Type B pancreatic cell (in vitro differentiated cells): ENCODE measurements at regions not wholly inside any gene's neighbourhood (a gene's known extent, or its start where the extent isn't known, plus 50 kb on each side); places are given as distances from the start of the nearest gene placed in this dataset.

Experiments
- DNase-seq: peaks from one replicate; pipeline ENCODE4 v3.0.0; 2021; ENCODE audit warnings: mixed read lengths; ENCODE audit not compliant: unreplicated experiment; ENCODE audit errors: extremely low spot score
- H3K27ac Mint-ChIP-seq: 2 replicates; pipeline ENCODE4 v1.8.0; 2021; ENCODE audit warnings: mild to moderate bottlenecking, mixed read lengths
- H3K27me3 Mint-ChIP-seq: 2 replicates; pipeline ENCODE4 v1.8.0; 2021; ENCODE audit warnings: mixed read lengths
- H3K36me3 Mint-ChIP-seq: 2 replicates; pipeline ENCODE4 v1.8.0; 2021; ENCODE audit warnings: mixed read lengths
- H3K4me1 Mint-ChIP-seq: one replicate; pipeline ENCODE4 v1.8.0; 2021; ENCODE audit warnings: mixed read lengths; ENCODE audit not compliant: unreplicated experiment
- H3K4me3 Mint-ChIP-seq: 2 replicates; pipeline ENCODE4 v1.8.0; 2021; ENCODE audit warnings: mild to moderate bottlenecking, mixed read lengths
- H3K9me3 Mint-ChIP-seq: 2 replicates; pipeline ENCODE4 v1.8.0; 2021; ENCODE audit warnings: mixed read lengths
- TF ChIP-seq, protein P1 (sequence below): fragments of 200-600 bp; sonication (generic); conservative IDR thresholded peaks from 2 replicates; pipeline ENCODE4 v1.5.0; 2021; ENCODE audit warnings: antibody characterized with exemption, mild to moderate bottlenecking

DNA sequence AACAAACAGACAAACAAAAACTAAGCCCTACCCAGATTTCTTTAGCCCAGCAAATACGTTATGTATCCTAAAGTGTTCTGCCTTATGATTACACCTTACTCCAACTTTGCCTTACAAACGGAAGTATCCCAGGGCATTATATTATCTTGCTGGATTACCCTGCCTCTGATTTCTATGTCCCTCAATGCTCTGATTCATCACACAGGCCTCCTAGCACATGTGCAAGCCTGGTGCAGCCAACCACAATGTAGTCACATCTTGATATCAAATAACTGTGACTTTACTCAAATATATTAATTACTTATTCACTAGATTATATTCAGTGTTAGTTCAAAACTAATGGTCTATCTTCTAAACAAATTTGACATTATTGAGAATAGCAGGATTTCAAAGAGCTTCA lies 598.6 kb downstream of the TBC1D32 start:
- TF ChIP-seq, protein P1, sequence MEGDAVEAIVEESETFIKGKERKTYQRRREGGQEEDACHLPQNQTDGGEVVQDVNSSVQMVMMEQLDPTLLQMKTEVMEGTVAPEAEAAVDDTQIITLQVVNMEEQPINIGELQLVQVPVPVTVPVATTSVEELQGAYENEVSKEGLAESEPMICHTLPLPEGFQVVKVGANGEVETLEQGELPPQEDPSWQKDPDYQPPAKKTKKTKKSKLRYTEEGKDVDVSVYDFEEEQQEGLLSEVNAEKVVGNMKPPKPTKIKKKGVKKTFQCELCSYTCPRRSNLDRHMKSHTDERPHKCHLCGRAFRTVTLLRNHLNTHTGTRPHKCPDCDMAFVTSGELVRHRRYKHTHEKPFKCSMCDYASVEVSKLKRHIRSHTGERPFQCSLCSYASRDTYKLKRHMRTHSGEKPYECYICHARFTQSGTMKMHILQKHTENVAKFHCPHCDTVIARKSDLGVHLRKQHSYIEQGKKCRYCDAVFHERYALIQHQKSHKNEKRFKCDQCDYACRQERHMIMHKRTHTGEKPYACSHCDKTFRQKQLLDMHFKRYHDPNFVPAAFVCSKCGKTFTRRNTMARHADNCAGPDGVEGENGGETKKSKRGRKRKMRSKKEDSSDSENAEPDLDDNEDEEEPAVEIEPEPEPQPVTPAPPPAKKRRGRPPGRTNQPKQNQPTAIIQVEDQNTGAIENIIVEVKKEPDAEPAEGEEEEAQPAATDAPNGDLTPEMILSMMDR, result no peak
- H3K4me1 Mint-ChIP-seq, result no peaks in the 10 kb centered on the region
- H3K9me3 Mint-ChIP-seq, result no peaks in the 10 kb centered on the region
- no peak overlapping the region for H3K27ac Mint-ChIP-seq
- H3K36me3 Mint-ChIP-seq, result no peaks in the 10 kb centered on the region
- no peak for DNase-seq
- no peak overlapping the region for H3K4me3 Mint-ChIP-seq
- H3K27me3 Mint-ChIP-seq, result no peaks in the 10 kb centered on the region

DNA sequence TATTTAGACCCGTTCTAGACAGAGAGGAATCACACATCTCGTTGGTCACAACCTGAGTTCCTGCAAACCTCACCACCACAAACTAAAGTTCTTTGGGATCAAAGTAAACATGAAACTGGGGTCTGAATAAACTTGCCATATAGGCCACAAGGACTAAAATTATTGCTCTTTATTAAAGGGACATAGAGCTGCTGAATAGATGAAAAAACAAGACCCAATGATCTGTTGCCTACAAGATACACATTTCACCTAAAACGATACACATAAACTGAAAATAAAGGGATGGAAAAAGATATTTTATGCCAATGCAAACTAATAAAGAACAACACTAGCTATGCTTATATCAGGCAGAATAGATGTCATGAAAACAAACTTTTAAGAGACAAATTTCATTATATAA lies 623.0 kb downstream of the TBC1D32 start:
- no peaks in the 10 kb centered on the region for H3K36me3 Mint-ChIP-seq

DNA sequence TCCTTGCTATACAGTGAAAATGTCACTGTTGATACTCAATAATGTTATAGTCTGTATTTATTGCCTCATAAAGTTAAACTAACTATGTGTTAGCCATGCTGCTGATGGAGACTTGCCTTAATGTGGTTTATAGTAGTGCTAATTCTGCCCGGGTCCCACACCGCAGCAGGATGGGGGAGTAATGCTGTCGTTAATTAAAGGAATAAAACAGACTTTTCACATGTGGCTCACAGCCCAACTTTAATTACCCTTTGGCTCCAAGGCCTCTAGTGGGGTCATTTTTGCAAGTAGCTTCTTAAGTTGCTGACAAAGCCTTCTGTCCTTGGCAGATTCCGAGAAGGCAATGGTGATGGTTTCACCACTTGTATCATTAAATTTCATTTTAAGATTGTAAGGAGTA lies 634.3 kb downstream of the TBC1D32 start:
- TF ChIP-seq, protein P1, result no peak
- no peak for DNase-seq
- Mint-ChIP-seq H3K27me3 (no peaks in the 10 kb centered on the region), H3K27ac (no peak overlapping the region), H3K9me3 (no peaks in the 10 kb centered on the region), H3K36me3 (no peaks in the 10 kb centered on the region), H3K4me1 (no peaks in the 10 kb centered on the region), H3K4me3 (no peak overlapping the region)

More for the DNA sequence above, 623.0 kb downstream of the TBC1D32 start:
- DNase-seq, result no peak
- peaks cover 6% of the 10 kb centered on the region for H3K9me3 Mint-ChIP-seq
- H3K27ac Mint-ChIP-seq, result no peak overlapping the region
- TF ChIP-seq, protein P1, result no peak
- H3K4me3 Mint-ChIP-seq, result no peak overlapping the region
- H3K4me1 Mint-ChIP-seq, result no peaks in the 10 kb centered on the region
- H3K27me3 Mint-ChIP-seq, result no peaks in the 10 kb centered on the region

DNA sequence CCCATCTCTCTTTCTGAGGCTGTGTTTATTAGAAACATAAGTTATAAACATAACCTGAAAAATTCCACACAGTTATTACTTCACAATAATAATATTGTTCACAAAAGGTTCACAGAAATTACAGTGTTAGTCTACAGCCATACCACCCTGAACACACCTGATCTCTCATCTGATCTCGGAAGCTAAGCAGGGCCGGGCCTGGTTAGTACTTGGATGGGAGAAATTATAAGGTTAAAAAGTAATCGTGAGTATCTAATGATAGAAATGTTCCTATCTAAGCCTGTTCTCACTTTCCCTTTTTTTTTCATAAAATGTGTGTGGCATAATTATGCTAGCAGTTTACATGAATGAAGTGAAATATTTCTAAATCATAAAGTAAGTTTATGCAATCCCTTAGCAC lies 647.8 kb downstream of the TBC1D32 start:
- Mint-ChIP-seq H3K4me3 (no peak overlapping the region), H3K9me3 (no peaks in the 10 kb centered on the region), H3K4me1 (no peaks in the 10 kb centered on the region), H3K36me3 (no peaks in the 10 kb centered on the region), H3K27ac (no peak overlapping the region), H3K27me3 (no peaks in the 10 kb centered on the region)
- no peak for DNase-seq
- TF ChIP-seq, protein P1, result no peak

DNA sequence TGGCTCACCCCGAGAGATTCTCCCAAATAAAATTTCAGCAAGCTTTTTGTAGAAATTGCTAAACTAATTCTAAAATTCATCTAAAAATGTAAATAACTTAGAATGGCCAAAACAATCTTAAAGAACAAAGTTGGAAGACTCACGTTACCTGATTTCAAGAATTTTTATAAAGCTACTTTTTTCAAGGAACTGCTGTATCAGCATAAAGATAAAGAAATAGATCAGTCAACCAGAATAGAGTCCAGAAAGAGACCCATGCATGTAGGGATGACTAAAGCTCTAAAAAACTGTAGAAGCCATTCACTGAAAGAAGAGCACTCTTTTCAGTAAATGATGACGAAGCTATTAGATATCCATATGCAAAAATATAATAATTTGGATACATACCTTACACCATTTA lies 652.1 kb downstream of the TBC1D32 start:
- TF ChIP-seq, protein P1, result no peak
- Mint-ChIP-seq H3K4me3 (no peak overlapping the region), H3K9me3 (no peaks in the 10 kb centered on the region), H3K36me3 (no peaks in the 10 kb centered on the region), H3K4me1 (no peaks in the 10 kb centered on the region), H3K27me3 (no peaks in the 10 kb centered on the region), H3K27ac (no peak overlapping the region)
- DNase-seq, result no peak

DNA sequence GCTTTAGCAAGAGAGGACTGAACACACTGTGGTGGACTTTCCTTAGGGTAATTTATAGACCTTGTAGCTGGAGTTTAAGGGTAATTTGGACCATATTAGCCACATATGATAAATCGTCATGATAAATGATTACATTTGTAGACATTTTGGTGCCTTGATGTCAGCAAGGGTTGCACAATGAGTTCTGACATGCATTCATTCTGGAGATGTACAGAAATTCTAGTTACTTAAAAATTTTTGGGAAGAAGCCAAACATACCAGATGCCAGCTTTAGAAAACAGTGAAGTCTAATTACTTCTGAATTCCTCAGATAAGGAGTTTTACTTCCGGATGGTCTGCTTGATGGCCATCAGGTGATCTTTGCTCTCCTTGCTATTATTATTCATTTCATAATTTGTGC lies 653.1 kb downstream of the TBC1D32 start:
- TF ChIP-seq, protein P1, result no peak
- Mint-ChIP-seq H3K9me3 (no peaks in the 10 kb centered on the region), H3K4me3 (no peak overlapping the region), H3K4me1 (no peaks in the 10 kb centered on the region), H3K27ac (no peak overlapping the region), H3K27me3 (no peaks in the 10 kb centered on the region), H3K36me3 (no peaks in the 10 kb centered on the region)
- no peak for DNase-seq
